T-helper 1 cell treated with Interleukin-12 subunit alpha and Interleukin-12 subunit beta and Interleukin-4 antibody, amounts not matched to agents 30 ng/mL and 1 ng/mL, for 36 hours (primary cell): ENCODE measurements at regions not wholly inside any gene's neighbourhood (a gene's known extent, or its start where the extent isn't known, plus 50 kb on each side); places are given as distances from the start of the nearest gene placed in this dataset.

Source experiments
- intact Hi-C: fragments of 100-400 bp; cut with micrococcal nuclease; formaldehyde crosslinking; loops from one replicate; pipeline ENCODE4 v1.15.1; 2024

DNA sequence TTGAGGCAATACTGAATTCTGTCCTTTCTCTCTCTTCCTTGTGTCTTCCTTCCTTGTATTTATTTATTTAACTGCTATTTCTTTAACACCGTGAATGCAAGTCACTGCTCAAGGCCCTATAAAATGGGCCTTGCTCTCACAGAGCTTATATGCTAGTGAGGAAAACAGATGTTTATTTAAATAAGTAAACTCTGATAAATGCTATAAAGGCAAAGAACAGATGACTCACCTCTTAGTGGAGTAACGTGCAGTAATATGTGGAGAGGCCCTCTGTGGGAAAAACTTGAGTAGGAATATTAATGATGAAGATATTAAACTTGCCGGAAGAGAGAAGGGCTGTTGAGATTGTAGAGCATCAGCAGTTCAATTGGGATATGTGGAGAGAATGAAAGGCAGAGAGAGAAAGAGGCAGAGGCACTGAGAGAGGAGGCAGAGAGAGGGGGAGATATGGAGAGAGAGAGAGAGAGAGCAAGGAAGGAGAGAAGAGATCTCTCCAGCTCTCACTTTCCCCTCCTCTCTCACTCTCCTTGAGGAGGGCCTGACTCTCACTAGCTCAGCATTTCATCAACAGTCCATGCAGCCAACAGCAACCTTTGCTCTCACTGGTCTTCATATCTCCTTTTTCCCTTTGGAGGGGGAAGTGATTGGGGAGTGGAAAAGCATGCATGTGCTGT lies 322.2 kb downstream of the LMX1A start:
- intact Hi-C loops, result no loop called here

DNA sequence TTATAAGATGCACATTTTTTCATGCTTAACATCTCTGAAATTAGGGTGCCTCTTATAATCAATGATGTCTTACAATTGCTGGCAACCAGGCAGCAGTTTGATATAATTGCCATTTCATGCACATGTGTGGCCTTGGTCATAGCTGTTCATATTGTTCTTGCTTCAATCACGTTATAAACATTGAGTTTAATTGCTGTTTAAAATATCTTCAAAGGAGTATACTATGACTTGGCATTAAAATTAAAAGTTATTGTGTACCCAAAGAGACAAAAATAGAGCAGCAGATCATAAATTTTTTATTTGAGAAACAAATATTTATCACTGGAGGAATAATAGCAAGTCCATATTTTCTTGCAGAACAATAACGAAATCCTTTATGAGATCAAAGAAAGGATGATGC lies 325.5 kb downstream of the LMX1A start:
- intact Hi-C loops, result no loop called here

DNA sequence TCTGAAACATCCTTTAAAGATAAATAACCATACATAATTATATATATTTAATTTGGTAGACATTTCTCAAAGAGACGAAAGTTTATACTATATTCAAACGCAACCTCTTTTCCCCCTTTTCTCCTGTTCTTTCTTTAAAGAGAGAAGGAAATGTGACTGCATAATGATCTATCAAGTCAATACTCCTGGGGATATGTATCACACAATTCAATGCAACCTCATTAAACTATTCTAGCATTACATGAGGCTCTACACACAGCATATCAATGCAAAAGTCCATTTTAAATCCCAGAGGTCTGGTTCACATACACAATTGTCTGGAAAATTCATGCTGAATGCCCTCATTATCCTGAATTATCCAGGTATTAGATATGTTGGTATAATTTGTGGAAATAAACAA lies 330.7 kb downstream of the LMX1A start:
- intact Hi-C loops, result no loop called here

DNA sequence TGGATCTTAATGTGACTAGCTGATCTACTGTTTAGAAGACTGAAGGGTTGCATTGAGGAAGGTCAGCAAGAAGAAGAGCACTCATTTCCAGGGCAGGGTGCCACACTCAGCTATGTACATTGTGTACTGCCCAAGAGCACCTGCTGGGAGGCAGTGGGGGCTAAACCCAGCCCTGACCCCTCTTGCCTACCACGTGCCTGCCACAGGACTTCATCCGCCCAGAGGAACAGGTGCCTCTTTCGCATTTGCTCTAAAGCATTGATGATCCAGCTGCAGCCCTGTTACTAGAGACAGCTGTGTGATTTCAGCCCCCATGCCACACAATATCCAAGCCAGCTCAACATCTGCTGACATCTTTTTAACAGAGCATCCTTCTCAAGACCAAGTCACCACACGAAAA lies 341.8 kb downstream of the LMX1A start:
- intact Hi-C loops, result no loop called here

DNA sequence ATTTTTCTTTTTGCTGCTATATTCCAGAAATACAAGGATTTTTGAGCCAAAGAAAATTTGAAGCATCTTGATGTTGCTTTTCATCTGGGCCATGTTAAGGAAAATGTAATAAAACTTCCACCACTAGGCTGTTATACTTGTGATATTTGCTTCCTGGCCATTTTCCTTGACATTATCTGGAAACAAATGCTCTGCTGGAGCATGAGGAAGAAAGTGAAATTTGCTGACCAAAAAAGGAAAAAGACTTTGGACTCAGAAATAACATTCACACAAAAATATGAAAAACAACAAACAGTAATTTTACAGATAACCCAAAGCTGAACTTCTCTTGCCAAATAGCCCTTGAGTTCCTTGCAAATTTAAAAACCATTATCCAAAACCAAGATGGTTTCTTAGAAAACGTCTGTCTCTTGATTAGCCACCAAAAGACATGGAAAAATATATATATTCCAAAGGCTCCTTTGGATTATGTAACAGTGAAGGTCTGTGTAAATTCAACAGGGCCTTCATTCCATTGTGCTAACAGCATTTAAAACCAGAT lies 344.5 kb downstream of the LMX1A start:
- intact Hi-C loops, result no loop called here

DNA sequence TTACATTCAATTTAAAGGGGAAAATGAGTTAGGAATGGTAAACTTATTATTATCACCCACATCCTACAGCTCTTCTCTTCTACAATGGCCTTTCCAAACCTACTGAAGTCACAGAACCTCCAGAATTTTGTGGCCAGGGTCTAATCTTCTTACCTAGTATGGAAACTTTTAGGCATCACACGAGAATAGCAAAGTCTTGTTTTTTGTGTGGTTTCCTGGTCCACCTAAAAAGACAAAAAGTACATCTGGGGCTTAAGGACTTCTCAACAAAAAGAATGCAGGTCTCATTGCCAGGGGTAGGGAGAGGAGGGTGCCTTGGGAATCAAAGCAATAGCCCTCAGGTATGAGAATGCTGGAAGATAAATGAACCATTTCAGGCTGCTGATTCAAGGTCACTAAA lies 345.3 kb downstream of the LMX1A start:
- intact Hi-C loops, result no loop called here

DNA sequence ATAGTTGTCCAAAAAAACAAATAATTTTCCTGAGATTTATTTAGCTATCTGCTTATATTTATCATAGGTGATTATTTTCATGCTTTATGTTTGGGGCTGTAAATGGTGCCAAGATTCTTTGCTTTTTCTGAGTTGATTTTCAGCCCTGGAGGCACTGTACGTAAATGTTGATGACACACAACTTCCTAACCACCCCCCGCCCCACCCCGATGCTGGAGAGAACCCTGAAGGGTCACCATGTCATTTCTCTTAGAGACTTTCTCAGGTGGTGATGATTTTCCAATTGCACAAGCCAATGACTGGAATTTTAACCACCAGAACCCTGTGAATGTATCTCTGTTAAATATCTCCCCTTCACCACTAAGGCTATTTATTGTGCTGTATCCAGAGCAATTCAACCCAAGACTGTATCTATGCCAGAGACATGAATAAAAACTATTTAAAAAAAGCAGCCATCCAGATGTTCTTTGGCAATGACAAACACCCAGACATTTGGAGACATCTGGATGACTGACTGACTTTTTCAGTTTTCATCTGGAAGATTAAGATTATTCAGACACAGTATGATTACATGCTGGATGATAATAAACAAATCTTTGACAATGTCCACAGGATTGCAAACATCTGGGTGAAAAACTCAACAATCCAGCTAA lies 346.0 kb downstream of the LMX1A start:
- intact Hi-C loops, result no loop called here

DNA sequence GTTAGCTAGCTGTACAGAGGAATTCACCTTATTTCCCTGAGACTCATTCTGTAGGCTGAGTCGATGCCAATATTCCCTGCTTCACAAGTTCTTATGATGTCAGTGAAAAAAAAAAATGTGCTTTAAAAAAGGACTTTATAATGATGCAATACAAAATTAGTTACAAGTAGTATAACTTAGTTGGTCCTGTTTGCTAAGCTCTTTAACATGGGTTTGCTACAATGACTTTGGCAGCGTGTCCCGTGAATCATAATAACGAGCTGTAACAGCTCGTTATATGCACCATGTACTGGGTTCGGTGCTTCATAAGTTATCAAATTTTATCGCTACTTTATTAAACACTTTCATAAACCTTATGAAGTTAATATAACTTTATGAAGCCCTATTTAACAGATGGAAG lies 349.7 kb downstream of the LMX1A start:
- intact Hi-C loops, result no loop called here

DNA sequence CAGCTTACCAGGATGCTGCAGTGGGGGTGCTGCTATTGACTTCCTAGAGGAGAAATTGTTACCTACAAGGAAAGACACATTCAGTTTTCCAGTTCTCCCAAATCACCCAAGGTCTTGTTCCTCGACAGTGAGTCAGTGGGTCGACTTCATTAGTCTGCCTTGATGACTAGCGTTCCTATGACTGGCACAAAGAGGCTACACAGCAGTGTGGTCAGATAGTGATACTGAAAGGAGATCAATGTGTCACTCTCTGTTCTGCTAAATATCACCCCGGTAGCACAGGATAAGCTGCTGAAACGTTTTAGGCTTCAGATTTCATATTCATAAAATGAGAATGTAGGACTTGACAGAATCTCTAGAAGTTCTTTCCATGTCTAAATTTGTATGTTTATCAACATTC lies 357.4 kb downstream of the LMX1A start:
- intact Hi-C loops, result no loop called here

DNA sequence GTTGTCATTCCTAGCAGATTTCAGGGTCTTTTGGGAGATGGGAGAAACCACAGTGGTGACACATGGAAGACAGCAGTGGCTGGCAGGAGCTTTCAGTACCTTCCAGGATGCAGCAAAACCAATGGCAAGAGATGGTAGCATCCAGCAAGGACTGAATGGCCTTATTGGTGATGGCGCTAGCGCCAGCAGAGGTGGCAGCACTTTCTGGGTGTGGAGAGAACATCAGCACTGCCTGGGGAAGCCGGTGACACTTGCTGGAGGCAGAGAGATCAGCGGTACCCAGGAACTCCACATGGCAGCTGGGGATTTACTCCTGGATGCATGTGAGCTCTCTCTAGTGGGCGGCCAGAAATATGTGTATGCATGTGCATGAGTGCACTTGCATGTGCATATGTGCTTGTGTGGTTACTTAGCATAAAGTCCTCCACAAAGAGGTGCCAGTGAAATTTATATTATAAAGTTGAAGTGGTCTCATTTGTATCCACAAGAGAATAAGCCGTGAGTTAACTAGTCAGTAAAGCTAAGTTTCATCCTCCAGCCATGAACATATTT lies 364.7 kb downstream of the LMX1A start:
- intact Hi-C loops, result no loop called here

DNA sequence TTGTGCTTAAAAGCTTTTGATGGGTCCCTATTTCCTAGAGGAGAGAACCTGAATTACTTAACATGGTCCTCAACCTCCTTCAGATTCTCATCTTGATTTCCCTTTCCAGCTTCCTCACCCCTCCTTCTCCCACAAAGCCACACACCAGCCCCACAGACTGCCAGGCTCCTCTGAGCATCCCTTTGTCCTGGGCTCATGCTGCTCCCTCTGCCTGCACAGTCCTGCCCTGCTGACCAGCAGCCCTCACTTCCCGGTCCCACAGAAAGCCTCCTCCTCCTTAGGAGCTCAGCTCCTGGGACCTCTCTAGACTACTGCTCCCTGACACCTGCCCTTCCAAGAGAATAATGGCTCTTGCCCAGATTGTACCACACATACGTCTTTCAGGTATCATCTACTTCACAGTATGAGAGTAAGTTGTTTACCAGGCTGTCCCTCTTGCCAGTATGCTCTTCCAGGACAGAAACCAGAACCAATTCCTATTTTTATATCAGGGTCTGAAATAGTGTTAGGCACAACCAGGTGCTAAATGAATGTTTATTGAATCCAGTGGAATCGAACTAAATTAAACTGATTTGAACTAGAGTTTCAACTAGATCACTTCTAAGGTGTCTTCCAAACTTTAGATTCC lies 373.4 kb downstream of the LMX1A start:
- intact Hi-C loops, result no loop called here

DNA sequence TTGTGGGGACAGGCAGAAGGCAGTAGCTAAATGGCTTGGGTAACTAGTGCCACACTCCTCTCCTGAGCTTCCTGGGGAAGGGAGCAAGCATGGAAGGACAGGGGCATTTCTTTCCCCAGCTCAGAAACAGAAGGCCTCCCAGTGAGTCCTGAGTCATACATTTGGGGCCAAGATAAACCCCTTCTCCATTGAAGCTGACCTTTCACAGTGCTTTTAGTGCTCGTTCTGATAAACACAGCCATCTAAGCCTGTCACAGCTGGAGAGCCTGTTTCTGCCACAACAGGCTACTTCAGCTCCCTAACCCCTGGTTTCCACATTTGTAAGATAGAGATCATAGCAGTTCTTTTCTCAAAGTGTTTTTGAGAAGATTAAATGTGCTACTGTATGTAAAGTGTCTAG lies 374.0 kb downstream of the LMX1A start:
- intact Hi-C loops, result no loop called here

DNA sequence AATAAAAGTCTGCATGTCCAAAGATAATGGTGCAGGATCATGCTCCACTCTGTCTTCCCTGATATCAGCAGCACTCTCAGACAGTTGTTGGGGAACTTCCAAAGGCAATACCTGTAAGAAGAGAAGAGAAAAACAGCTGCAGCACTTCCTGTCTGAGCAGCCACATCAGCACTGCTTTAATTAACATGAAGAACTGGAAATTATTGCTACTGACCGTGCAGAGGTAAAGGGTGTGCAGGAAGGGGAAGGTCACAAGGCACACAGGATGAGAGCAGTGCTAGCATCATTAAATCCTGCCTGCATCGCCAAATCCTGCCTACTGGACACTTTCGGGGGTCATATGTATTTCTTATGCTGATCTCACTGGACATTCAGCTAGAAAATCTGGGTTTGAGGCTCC lies 379.0 kb downstream of the LMX1A start:
- intact Hi-C loops, result no loop called here

DNA sequence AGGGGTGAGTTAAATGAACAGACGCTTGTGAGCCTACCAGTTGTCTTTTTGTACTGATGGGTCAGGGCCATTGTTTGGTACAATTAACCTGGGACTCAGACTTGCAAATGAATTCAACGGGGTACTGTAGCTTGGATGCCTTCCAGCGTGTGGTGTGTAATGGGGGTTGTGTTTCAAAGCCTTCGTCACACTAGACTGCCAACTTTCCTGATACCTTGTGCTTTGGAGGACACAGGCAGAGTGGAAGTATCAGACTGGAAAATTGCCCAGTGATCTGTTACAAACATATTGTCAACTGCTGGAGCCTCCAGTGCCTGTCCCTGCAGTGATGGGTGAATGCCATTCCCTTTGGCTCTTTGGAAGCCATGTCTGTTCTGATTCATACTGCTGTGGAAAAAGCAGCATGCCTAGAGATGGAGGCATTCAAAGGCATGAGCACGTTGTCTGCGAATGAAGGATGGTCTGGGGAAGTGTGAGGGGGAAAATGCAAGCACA lies 384.5 kb downstream of the LMX1A start:
- intact Hi-C loops, result no loop called here

DNA sequence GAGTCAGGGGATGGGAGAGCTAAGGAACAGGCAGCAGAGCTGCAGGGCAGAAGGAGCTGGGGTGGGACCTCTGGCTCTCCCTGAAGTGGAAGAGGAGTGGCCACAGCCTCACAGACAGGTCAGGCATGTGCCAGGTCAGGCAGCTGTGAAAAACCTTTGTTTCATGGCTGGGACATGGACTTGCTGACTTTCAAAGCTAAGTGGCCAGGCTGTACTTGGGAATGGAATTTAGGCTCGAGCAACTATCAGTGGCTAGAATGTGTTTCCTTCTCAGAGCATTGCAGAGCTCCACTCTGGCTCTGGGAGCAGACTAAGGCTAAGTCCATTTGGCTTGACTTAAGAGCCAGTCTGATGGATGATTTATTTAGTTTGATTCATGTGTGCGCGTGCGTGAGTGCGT lies 385.1 kb downstream of the LMX1A start:
- intact Hi-C loops, result no loop called here

DNA sequence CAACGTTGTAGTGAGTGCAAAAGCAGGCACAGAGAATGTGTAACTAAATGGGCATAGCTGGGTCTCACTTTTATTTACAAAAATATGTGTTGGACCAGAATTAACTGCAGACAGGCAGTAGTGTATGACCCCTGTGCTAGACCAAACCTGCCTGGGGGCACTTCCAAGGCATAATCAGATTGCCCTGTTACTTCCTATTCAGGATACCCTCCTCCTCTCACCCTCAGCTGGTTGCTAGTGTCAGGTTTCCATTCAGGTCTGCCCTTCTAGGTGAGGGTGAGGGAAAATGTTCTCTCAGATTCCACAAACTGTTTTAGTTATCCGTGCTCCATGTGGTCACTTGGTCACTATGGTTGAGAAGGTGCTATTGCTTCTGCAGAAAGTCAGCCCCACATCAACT lies 387.3 kb downstream of the LMX1A start:
- intact Hi-C loops, result no loop called here

DNA sequence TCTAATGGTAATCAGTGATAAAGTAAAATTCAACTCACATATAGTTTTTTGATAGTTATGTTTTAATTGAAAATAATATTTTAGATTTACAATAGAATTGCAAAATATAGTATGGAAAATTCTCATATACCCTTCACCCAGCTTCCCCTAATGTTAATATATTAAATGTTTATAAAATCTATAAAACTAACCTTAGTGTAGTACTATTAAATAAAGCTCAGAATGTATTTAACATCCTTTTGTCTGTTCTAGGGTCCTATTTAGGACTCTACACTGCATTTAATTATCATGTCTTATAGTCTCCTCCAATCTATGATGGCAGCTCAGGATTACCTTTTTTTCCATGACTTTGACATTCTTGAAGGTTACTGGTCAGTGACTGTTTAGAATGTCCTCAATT lies 389.2 kb downstream of the LMX1A start:
- intact Hi-C loops, result no loop called here

DNA sequence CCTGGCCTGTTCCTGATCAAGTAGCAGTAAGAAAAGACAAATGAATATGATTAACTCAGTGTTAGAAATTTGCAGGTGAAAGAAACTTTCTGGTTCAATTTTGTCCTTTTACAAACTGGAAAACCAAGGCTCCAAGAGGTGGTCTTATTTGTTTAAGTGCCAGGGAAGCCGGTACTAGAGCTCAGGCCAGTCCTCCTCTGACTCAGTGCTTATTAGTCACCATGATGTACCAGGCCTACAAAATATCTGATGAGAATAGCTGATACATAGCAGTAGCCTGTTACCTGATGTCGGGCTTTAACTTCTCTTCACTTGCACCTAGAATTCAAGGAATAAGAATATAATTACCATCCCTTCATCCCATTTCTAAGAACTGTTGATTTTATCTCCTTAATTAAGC lies 394.8 kb downstream of the LMX1A start:
- intact Hi-C loops, result no loop called here

DNA sequence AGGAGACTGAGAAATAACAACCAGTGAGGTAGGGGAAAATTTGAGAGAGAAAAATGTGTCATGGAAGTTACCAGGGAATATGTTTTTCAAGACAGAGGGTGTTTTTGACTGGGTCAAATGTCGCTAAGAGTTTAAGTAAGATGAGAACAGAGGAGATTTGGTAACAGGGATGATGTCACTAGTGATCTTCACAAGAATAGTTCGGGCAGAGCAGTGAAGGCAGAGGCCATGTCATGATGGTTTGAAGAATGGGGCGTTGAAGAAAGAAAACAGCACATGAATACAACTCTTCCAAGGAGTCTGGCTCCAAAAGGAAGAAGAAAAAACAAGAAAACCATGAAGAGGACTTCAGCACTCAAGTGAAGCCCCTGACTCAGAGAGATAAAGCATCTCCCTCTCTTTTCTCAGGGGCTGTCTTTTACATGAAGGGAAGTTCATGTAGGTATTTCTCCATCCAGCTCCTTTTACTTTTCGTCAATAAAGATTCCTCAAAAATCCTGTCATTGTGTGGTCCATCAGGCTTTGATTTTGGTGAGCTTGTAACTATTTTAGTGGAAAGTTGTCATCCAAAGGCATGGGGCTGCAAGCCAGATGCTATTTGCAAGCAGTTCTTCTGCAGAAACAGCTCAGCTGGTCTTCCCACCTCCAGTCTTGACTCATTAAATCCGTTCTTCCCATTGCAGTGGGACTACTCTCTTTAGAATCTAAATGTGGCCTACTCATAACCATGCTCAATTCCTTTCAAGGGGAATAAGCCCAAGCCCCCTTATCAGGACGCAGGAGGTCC lies 397.3 kb downstream of the LMX1A start:
- intact Hi-C loops, result no loop called here

DNA sequence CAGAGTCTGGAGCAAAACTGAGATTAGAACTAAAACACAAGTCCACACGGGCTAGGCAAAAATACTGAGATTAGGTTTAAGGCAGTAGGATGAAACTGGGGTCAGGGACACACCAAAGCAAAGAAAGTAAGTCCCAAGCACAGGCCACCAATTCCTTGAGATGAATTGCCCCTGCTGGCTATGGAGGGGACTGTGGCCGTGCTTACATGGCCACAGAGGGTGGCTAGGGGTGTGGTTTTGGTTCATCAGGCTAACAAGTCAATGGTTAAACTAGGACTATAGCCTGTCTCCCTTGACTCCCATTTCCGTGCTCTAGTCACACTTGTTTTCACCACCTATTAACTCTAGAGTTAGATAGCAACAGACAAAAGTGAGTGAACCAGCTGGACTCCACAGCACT lies 394.8 kb downstream of the PBX1 start:
- intact Hi-C loops, result no loop called here

DNA sequence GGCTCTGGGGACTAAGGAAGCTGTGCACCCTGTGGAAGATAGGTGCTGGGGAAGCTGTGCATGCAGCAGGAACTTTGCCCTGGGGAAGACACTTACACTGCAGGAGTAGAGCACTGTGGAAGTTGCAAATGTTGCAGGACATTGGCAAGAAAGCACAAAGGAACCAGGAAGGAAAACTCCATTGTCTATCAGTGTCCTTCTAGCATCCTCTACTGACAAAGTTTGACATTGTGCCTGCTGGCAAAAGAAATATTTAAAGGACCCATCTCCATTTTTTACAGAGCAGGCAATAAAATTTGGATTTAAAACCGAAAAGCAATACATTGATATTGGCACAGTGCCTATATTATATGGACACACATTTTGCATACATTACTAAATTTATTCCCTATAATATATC lies 394.1 kb downstream of the PBX1 start:
- intact Hi-C loops, result no loop called here

DNA sequence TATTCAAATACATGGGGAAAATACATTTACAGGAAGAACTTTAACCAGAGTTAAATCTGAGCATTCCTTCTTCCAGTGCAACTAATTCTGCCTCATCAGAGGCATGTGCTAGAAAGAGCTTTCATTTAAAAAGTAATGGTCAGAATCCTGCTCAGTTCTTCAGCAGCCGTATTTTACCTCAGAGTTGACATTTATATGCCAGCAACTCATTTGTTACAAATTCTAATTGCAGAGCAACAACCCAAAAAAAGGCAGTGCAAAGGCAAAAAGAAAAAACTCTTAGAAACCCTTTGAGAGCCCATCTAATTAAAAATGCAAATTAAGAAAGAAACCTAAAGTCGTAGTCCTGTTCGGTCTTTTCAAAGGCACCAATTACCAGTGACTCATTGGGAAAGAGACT lies 392.5 kb downstream of the PBX1 start:
- intact Hi-C loops, result no loop called here
